T-helper 1 cell treated with Interleukin-12 subunit alpha and Interleukin-12 subunit beta and Interleukin-4 antibody, amounts not matched to agents 30 ng/mL and 1 ng/mL, for 36 hours (primary cell): ENCODE measurements at regions not wholly inside any gene's neighbourhood (a gene's known extent, or its start where the extent isn't known, plus 50 kb on each side); places are given as distances from the start of the nearest gene placed in this dataset.
"Not testable (repeated sequence)": the region's sequence is repeated elsewhere in the genome, so short reads cannot be mapped to it uniquely, and the experiment has no call there.

ENCODE experiments used
- intact Hi-C: fragments of 100-400 bp; cut with micrococcal nuclease; formaldehyde crosslinking; loops from one replicate; pipeline ENCODE4 v1.15.1; 2024

- intact Hi-C loops = no loop called here
Measured at GRCh38 chr2:878245-878930, 72.3 kb upstream of the SNTG2 start.

GRCh38 chr2:877747-878146 lies 72.9 kb upstream of the SNTG2 start:
- intact Hi-C loops = no loop called here

- intact Hi-C loops = no loop called here
Measured at GRCh38 chr2:875687-876615, 74.7 kb upstream of the SNTG2 start.

- intact Hi-C loops = no loop called here
Measured at GRCh38 chr2:873651-874580, 76.7 kb upstream of the SNTG2 start.

GRCh38 chr2:873027-873426 lies 77.6 kb upstream of the SNTG2 start:
- intact Hi-C loops = no loop called here

- intact Hi-C loops = no loop called here
Measured at GRCh38 chr2:871926-872680, 78.5 kb upstream of the SNTG2 start.

- intact Hi-C loops = no loop called here
Measured at GRCh38 chr2:871175-871727, 79.4 kb upstream of the SNTG2 start.

GRCh38 chr2:870426-870825 lies 80.2 kb upstream of the SNTG2 start:
- intact Hi-C loops = no loop called here

GRCh38 chr2:869894-870293 lies 80.8 kb upstream of the SNTG2 start:
- intact Hi-C loops = no loop called here

- intact Hi-C loops = no loop called here
Measured at GRCh38 chr2:869357-869871, 81.2 kb upstream of the SNTG2 start.

- intact Hi-C loops = not testable (repeated sequence)
Measured at GRCh38 chr2:868857-869256, 81.8 kb upstream of the SNTG2 start.

- intact Hi-C loops = no loop called here
Measured at GRCh38 chr2:867296-867695, 83.4 kb upstream of the SNTG2 start.

- intact Hi-C loops = no loop called here
Measured at GRCh38 chr2:866887-867286, 83.8 kb upstream of the SNTG2 start.

GRCh38 chr2:866009-866680 lies 84.5 kb upstream of the SNTG2 start:
- intact Hi-C loops = no loop called here

GRCh38 chr2:864501-865106 lies 86.0 kb upstream of the SNTG2 start:
- intact Hi-C loops = no loop called here

GRCh38 chr2:863732-864450 lies 86.8 kb upstream of the SNTG2 start:
- intact Hi-C loops = no loop called here

GRCh38 chr2:862731-863466 lies 87.8 kb upstream of the SNTG2 start:
- intact Hi-C loops = no loop called here

- intact Hi-C loops = no loop called here
Measured at GRCh38 chr2:862355-862687, 88.3 kb upstream of the SNTG2 start.
